ENCODE measurements at regions not wholly inside any gene's neighbourhood (a gene's known extent, or its start where the extent isn't known, plus 50 kb on each side); places are given as distances from the start of the nearest gene placed in this dataset.
"Not testable (repeated sequence)": the region's sequence is repeated elsewhere in the genome, so short reads cannot be mapped to it uniquely, and the experiment has no call there.

DNA sequence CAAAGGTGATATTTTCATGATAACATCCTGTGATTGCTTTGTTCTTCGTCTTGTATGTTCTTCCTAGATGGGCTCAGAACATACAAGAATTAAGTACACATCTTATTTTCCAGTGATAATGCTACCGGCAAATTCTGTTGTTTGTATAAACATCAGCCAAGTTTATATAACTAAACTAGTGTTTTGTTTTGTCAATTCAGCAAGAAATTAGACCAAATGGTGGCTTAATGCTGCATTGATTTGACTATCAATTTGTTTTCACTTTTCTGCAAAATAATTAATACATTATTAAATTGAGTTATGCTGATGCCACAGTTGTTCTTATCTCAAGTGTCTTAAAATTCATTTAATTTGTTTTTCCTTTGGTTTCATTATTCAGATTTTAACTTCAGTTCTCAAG lies 177.7 kb downstream of the OR4F29 start:
- DNase-seq (ENCODE audit: low read depth) = not testable (repeated sequence)

DNA sequence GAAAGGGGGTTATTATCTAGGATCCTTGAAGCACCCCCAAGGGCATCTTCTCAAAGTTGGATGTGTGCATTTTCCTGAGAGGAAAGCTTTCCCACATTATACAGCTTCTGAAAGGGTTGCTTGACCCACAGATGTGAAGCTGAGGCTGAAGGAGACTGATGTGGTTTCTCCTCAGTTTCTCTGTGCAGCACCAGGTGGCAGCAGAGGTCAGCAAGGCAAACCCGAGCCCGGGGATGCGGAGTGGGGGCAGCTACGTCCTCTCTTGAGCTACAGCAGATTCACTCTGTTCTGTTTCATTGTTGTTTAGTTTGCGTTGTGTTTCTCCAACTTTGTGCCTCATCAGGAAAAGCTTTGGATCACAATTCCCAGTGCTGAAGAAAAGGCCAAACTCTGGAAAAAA lies 183.7 kb downstream of the OR4F29 start:
- DNase-seq (ENCODE audit: low read depth) = peak; percentile 61
